ENCODE measurements at regions not wholly inside any gene's neighbourhood (a gene's known extent, or its start where the extent isn't known, plus 50 kb on each side); places are given as distances from the start of the nearest gene placed in this dataset.

DNA sequence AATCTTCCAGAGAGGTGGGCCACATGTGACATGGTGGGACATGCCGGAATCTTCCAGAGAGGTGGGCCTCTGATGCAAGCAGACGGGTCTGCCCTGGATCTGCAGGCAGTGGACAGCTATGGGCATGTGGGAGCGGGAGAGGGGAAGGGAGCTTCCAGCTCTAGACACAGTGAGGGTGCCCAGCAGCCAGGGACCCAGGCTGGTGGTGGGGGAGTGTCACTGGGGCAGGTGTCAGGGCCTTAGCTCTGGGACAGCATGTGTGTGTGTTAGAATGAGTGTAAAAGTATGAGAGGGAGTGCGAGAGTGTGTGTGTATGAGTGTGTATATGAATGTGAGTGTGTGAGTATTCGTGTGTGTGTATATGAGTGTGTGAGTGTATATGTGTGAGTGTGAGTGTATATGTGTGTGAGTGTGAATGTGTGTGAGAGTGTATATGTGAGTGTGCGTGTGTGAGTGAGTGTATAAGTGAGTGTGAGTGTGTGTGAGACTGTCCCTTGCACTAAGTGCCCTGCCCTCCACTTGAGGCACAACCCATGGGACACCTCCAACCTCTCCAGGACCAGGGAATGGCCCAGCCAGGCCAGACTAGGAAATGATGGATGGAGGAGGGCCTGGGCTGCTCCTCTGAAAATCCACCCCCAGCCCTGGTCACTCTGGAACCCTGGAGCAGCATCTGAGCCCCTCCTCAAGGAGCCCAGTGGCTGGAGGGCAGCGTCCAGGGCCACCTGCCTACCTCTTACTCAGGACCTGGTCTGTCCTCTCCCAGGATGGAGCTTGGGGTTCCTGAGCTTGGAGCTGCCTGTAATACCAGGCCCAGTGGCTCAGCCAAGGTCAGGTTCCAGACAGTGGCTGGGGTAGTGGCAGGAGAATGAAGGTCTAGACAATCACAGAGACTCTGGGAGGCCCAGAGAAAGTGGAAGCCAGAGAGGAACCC, 122.2 kb downstream of the C9orf50 start:
- TF ChIP-seq, protein P1, sequence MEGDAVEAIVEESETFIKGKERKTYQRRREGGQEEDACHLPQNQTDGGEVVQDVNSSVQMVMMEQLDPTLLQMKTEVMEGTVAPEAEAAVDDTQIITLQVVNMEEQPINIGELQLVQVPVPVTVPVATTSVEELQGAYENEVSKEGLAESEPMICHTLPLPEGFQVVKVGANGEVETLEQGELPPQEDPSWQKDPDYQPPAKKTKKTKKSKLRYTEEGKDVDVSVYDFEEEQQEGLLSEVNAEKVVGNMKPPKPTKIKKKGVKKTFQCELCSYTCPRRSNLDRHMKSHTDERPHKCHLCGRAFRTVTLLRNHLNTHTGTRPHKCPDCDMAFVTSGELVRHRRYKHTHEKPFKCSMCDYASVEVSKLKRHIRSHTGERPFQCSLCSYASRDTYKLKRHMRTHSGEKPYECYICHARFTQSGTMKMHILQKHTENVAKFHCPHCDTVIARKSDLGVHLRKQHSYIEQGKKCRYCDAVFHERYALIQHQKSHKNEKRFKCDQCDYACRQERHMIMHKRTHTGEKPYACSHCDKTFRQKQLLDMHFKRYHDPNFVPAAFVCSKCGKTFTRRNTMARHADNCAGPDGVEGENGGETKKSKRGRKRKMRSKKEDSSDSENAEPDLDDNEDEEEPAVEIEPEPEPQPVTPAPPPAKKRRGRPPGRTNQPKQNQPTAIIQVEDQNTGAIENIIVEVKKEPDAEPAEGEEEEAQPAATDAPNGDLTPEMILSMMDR (IDR thresholded peaks at IDR 0.05), result no peak
- no peak for TF ChIP-seq POLR2A (IDR thresholded peaks at IDR 0.05)

All from body of pancreas (tissue), 4 donors.